CD4-positive, alpha-beta T cell (primary cell): ENCODE measurements at regions not wholly inside any gene's neighbourhood (a gene's known extent, or its start where the extent isn't known, plus 50 kb on each side); places are given as distances from the start of the nearest gene placed in this dataset.
"Not testable (repeated sequence)": the region's sequence is repeated elsewhere in the genome, so short reads cannot be mapped to it uniquely, and the experiment has no call there.

Experiments used
- ATAC-seq: fragments of 200-7000 bp; cut with Tn5 transposase; one replicate; pipeline ENCODE4 v1.10.0; 2022; ENCODE audit warnings: mild to moderate bottlenecking; ENCODE audit not compliant: poor library complexity
- CTCF ChIA-PET: fragments of 350-600 bp; sonication (Branson Sonifier 250); formaldehyde crosslinking; loops from one replicate; lab custom pipeline; 2021; ENCODE audit warnings: antibody characterized with exemption, inconsistent platforms; lab: Charles Lee
- POLR2A ChIA-PET: fragments of 350-600 bp; sonication (Branson Sonifier 250); formaldehyde crosslinking; loops from one replicate; lab custom pipeline; 2021; ENCODE audit warnings: antibody characterized with exemption, inconsistent platforms; lab: Charles Lee
- DNase-seq, 14 experiments: peaks; one replicate each; pipeline ENCODE4 v3.0.0-alpha.2; 2013 to 2020; ENCODE audit warnings: mixed read lengths in 2 of 14
- H3K27ac ChIP-seq, 2 donors: one replicate each; pipeline versions ENCODE4 v1.5.1 to v1.7.0; 2013; ENCODE audit warnings: low read length in 2 of 2, low read depth in 1 of 2, mild to moderate bottlenecking in 1 of 2
- H3K27me3 ChIP-seq, 2 experiments: 1 replicate in 1 of 2; 2 replicates in 1 of 2; pipeline versions ENCODE4 v1.6.1 to v1.7.0; 2013; ENCODE audit warnings: low read length in 2 of 2, control low read depth in 1 of 2, mild to moderate bottlenecking in 1 of 2, moderate library complexity in 1 of 2; ENCODE audit not compliant: insufficient read depth in 2 of 2, control insufficient read depth in 1 of 2
- H3K36me3 ChIP-seq: one replicate; pipeline ENCODE4 v1.6.1; 2013; ENCODE audit warnings: low read length, control low read depth; ENCODE audit not compliant: insufficient read depth
- H3K4me1 ChIP-seq: one replicate; pipeline ENCODE4 v1.6.1; 2013; ENCODE audit warnings: low read length, control low read depth; ENCODE audit not compliant: insufficient read depth
- H3K4me3 ChIP-seq: one replicate; pipeline ENCODE4 v1.5.1; 2013; ENCODE audit warnings: mild to moderate bottlenecking, low read length, moderate library complexity
- H3K9me3 ChIP-seq, 2 experiments: 1 replicate in 1 of 2; 2 replicates in 1 of 2; pipeline versions ENCODE4 v1.6.1 to v1.7.0; 2013; ENCODE audit warnings: low read length in 2 of 2, mild to moderate bottlenecking in 2 of 2, control low read depth in 1 of 2, moderate library complexity in 1 of 2; ENCODE audit not compliant: control insufficient read depth in 1 of 2, insufficient read depth in 1 of 2
- H3K27ac Mint-ChIP-seq: one replicate; pipeline ENCODE4 v1.8.0; 2020; ENCODE audit warnings: mixed read lengths
- H3K27me3 Mint-ChIP-seq: one replicate; pipeline ENCODE4 v1.8.0; 2021; ENCODE audit warnings: mixed read lengths
- H3K36me3 Mint-ChIP-seq: one replicate; pipeline ENCODE4 v1.8.0; 2021; ENCODE audit warnings: low read depth, mixed read lengths
- H3K4me1 Mint-ChIP-seq: one replicate; pipeline ENCODE4 v1.8.0; 2021; ENCODE audit warnings: low read depth, mixed read lengths
- H3K4me3 Mint-ChIP-seq: one replicate; pipeline ENCODE4 v1.8.0; 2020; ENCODE audit warnings: mild to moderate bottlenecking, mixed read lengths
- H3K9me3 Mint-ChIP-seq: one replicate; pipeline ENCODE4 v1.8.0; 2020; ENCODE audit warnings: mixed read lengths
- intact Hi-C, 2 experiments: fragments of 100-400 bp; cut with DNase I in 1 of 2; cut with micrococcal nuclease in 1 of 2; formaldehyde crosslinking; loops; one replicate each; pipeline versions ENCODE4 v1.15.1 to v1.9.0; 2023 to 2025; cut with DNase I, micrococcal nuclease
- TF ChIP-seq, protein P1 (sequence below): fragments of 200-600 bp; IDR thresholded peaks from one replicate; pipeline ENCODE4 v1.8.0; 2022; ENCODE audit warnings: antibody characterized with exemption, mild to moderate bottlenecking

- H3K36me3 ChIP-seq, result no peaks in the 10 kb centered on the region
- Mint-ChIP-seq H3K4me1 (no peaks in the 10 kb centered on the region), H3K4me3 (no peak overlapping the region), H3K9me3 (no peaks in the 10 kb centered on the region), H3K27ac (no peak overlapping the region), H3K36me3 (no peaks in the 10 kb centered on the region), H3K27me3 (no peaks in the 10 kb centered on the region)
- TF ChIP-seq, protein P1, sequence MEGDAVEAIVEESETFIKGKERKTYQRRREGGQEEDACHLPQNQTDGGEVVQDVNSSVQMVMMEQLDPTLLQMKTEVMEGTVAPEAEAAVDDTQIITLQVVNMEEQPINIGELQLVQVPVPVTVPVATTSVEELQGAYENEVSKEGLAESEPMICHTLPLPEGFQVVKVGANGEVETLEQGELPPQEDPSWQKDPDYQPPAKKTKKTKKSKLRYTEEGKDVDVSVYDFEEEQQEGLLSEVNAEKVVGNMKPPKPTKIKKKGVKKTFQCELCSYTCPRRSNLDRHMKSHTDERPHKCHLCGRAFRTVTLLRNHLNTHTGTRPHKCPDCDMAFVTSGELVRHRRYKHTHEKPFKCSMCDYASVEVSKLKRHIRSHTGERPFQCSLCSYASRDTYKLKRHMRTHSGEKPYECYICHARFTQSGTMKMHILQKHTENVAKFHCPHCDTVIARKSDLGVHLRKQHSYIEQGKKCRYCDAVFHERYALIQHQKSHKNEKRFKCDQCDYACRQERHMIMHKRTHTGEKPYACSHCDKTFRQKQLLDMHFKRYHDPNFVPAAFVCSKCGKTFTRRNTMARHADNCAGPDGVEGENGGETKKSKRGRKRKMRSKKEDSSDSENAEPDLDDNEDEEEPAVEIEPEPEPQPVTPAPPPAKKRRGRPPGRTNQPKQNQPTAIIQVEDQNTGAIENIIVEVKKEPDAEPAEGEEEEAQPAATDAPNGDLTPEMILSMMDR, result no peak
- CTCF ChIA-PET, result no interaction called here
- H3K4me3 ChIP-seq, result no peak overlapping the region
- no peak for DNase-seq
- no peaks in the 10 kb centered on the region for H3K27me3 ChIP-seq
- intact Hi-C loops, result no loop called here
- POLR2A ChIA-PET, result no interaction called here
- H3K27ac ChIP-seq, result no peak overlapping the region
- no peaks in the 10 kb centered on the region for H3K9me3 ChIP-seq
- no peaks in the 10 kb centered on the region for H3K4me1 ChIP-seq
- ATAC-seq, result no peak
Observed at GRCh38 chr2:193843675-193844074, 1648.9 kb upstream of the TMEFF2 start.

- ChIA-PET POLR2A (no interaction called here), CTCF (no interaction called here)
- H3K9me3 ChIP-seq, result peaks cover 0 to 2% of the 10 kb centered on the region in 2 experiments
- TF ChIP-seq, protein P1, result no peak
- DNase-seq, result no peak
- no peak overlapping the region for H3K27ac ChIP-seq
- no peak for ATAC-seq
- H3K4me3 Mint-ChIP-seq, result no peak overlapping the region
- H3K4me3 ChIP-seq, result no peak overlapping the region
- no peaks in the 10 kb centered on the region for H3K4me1 ChIP-seq
- intact Hi-C loops, result no loop called here
- no peaks in the 10 kb centered on the region for H3K27me3 ChIP-seq
- H3K4me1 Mint-ChIP-seq, result no peaks in the 10 kb centered on the region
- H3K36me3 ChIP-seq, result no peaks in the 10 kb centered on the region
- no peaks in the 10 kb centered on the region for H3K27me3 Mint-ChIP-seq
- no peaks in the 10 kb centered on the region for H3K36me3 Mint-ChIP-seq
- no peak overlapping the region for H3K27ac Mint-ChIP-seq
- no peaks in the 10 kb centered on the region for H3K9me3 Mint-ChIP-seq
Observed at GRCh38 chr2:193841384-193842150, 1646.8 kb upstream of the TMEFF2 start.

GRCh38 chr2:193837111-193837738 lies 1642.5 kb upstream of the TMEFF2 start:
- TF ChIP-seq, protein P1, result no peak
- H3K27me3 Mint-ChIP-seq, result no peaks in the 10 kb centered on the region
- no peak overlapping the region for H3K4me3 Mint-ChIP-seq
- no peaks in the 10 kb centered on the region for H3K4me1 Mint-ChIP-seq
- ChIA-PET CTCF (no interaction called here), POLR2A (no interaction called here)
- peaks cover 2% of the 10 kb centered on the region for H3K9me3 Mint-ChIP-seq
- no peaks in the 10 kb centered on the region for H3K4me1 ChIP-seq
- peaks cover 0 to 9% of the 10 kb centered on the region in 2 experiments for H3K9me3 ChIP-seq
- no peak for ATAC-seq
- no peak for DNase-seq
- no peak overlapping the region for H3K4me3 ChIP-seq
- H3K27ac Mint-ChIP-seq, result no peak overlapping the region
- H3K27ac ChIP-seq, result no peak overlapping the region
- H3K36me3 Mint-ChIP-seq, result no peaks in the 10 kb centered on the region
- intact Hi-C loops, result no loop called here
- H3K36me3 ChIP-seq, result no peaks in the 10 kb centered on the region
- no peaks in the 10 kb centered on the region for H3K27me3 ChIP-seq

DNA sequence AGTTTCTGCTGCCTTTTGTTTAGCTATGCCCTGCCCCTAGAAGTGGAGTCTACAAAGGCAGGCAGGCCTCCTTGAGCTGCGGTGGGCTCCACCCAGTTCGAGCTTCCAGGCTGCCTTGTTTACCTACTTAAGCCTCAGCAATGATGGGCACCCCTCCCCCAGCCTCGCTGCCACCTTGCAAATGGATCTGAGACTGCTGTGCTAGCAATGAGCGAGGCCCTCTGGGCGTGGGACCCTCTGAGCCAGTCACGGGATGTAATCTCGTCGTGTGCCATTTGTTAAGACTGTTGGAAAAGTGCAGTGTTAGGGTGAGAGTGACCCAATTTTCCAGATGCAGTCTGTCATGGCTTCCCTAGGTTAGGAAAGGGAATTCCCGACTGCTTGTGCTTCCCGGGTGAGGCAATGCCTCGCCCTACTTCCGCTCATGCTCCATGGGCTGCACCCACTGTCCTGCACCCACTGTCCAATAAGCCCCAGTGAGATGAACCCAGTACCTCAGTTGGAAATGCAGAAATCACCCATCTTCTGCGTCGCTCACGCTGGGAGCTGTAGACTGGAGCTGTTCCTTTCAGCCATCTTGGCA lies 1641.8 kb upstream of the TMEFF2 start:
- H3K9me3 Mint-ChIP-seq, H3K36me3 Mint-ChIP-seq, POLR2A ChIA-PET: not testable (repeated sequence)

DNA sequence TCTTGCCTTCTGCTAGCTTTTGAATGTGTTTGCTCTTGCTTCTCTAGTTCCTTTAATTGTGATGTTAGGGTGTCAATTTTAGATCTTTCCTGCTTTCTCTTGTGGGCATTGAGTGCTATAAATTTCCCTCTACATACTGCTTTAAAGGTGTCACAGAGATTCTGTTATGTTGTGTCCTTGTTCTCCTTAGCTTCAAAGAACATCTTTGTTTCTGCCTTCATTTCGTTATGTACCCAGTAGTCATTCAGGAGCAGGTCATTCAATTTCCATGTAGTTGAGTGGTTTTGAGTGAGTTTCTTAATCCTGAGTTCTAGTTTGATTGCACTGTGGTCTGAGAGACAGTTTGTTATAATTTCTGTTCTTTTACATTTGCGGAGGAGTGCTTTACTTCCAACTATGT lies 1639.2 kb upstream of the TMEFF2 start:
- H3K27ac ChIP-seq, H3K27me3 Mint-ChIP-seq, H3K27me3 ChIP-seq, H3K9me3 ChIP-seq, ATAC-seq, H3K4me3 Mint-ChIP-seq, CTCF ChIA-PET, H3K36me3 ChIP-seq, DNase-seq, H3K36me3 Mint-ChIP-seq, H3K4me1 ChIP-seq, H3K27ac Mint-ChIP-seq, H3K4me3 ChIP-seq, H3K9me3 Mint-ChIP-seq, POLR2A ChIA-PET, H3K4me1 Mint-ChIP-seq: not testable (repeated sequence)
- intact Hi-C loops, result loop anchor here in 1 of 2 experiments (1.0 kb wide), 1 partner anchor 10 kb away; no protein-coding TSS in a partner anchor

More for the DNA sequence above, 1641.8 kb upstream of the TMEFF2 start:
- H3K27me3 ChIP-seq, CTCF ChIA-PET, DNase-seq, H3K36me3 ChIP-seq, H3K4me3 ChIP-seq, H3K27ac Mint-ChIP-seq, H3K27me3 Mint-ChIP-seq, H3K9me3 ChIP-seq, H3K4me1 ChIP-seq, H3K27ac ChIP-seq, H3K4me1 Mint-ChIP-seq, ATAC-seq, H3K4me3 Mint-ChIP-seq, intact Hi-C loops: not testable (repeated sequence)
